Lower leg skin (tissue), 4 donors: ENCODE measurements at regions not wholly inside any gene's neighbourhood (a gene's known extent, or its start where the extent isn't known, plus 50 kb on each side); places are given as distances from the start of the nearest gene placed in this dataset.

Source experiments
- DNase-seq, 2 donors: peaks; one replicate each; pipeline ENCODE4 v3.0.0-alpha.2; 2019; ENCODE audit warnings: low spot score in 2 of 2
- H3K4me3 ChIP-seq: fragments of 200-600 bp; sonication (generic); 2 replicates; pipeline ENCODE4 v1.5.1; 2017; ENCODE audit warnings: mild to moderate bottlenecking, low read depth; ENCODE audit not compliant: poor library complexity, severe bottlenecking
- POLR2A ChIP-seq, 2 donors: fragments of 450-650 bp; IDR thresholded peaks; one replicate each; pipeline ENCODE4 v1.6.1; 2016 to 2017; ENCODE audit warnings: antibody characterized with exemption in 2 of 2, mild to moderate bottlenecking in 1 of 2, moderate library complexity in 1 of 2
- WGBS, 2 donors: methylation state at CpG; one replicate each; pipeline ENCODE4 v1.1.5; 2018; 5-methylcytosine and 5-hydroxymethylcytosine counted together
- intact Hi-C: fragments of 100-400 bp; cut with DNase I; formaldehyde crosslinking; loops from one replicate; pipeline ENCODE4 v1.15.0; 2023; ENCODE audit warnings: low total_unique reads
- TF ChIP-seq, protein P1 (sequence below), 3 donors: fragments of 450-650 bp; IDR thresholded peaks; one replicate each; pipeline ENCODE4 v1.5.1; 2016; ENCODE audit warnings: antibody characterized with exemption in 3 of 3, mild to moderate bottlenecking in 3 of 3, moderate library complexity in 2 of 3

DNA sequence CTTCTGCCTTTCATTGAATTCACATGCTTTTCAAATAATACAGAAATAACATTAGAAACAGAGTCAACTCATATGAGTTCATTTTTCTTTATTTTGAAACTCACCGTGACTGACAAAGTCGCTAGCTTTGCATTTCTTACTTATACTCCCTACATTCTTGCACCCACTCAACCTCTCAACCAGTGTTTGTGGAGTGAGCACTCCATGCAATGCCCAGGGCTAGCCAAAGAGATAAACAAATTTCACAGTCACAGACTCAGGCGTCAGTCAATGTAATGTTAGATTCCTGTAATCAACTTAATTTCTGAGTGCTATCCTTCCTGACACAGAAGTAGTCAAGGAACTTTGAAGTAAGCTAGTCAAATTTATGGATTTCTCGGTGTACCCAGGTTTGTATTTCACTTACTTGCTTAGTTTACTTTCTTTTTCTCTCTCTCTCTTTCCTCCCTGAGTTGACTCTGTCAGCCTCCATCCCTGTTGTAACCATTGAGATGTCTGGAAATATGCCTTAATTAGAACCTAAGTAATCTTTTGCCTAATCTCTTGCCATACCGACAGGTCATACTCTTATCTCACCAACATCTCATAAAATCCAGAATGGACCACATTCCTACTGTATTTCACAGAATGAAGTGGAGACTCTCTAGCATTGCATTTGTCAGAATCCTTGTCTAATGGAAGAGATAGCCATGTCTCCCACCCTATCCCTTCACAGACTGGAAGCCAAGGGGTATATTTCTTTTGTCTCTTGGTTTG, 413.0 kb downstream of the AEBP2 start:
- H3K4me3 ChIP-seq: no peak overlapping the region
- 85 to 87% methylated on average over 5 of the region's 5 CpGs for whole genome bisulfite sequencing, 2 donors
- TF ChIP-seq POLR2A (IDR thresholded peaks at IDR 0.05): no peak
- TF ChIP-seq, protein P1, sequence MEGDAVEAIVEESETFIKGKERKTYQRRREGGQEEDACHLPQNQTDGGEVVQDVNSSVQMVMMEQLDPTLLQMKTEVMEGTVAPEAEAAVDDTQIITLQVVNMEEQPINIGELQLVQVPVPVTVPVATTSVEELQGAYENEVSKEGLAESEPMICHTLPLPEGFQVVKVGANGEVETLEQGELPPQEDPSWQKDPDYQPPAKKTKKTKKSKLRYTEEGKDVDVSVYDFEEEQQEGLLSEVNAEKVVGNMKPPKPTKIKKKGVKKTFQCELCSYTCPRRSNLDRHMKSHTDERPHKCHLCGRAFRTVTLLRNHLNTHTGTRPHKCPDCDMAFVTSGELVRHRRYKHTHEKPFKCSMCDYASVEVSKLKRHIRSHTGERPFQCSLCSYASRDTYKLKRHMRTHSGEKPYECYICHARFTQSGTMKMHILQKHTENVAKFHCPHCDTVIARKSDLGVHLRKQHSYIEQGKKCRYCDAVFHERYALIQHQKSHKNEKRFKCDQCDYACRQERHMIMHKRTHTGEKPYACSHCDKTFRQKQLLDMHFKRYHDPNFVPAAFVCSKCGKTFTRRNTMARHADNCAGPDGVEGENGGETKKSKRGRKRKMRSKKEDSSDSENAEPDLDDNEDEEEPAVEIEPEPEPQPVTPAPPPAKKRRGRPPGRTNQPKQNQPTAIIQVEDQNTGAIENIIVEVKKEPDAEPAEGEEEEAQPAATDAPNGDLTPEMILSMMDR (IDR thresholded peaks at IDR 0.05): no peak
- DNase-seq: no peak
- intact Hi-C loops: no loop called here

DNA sequence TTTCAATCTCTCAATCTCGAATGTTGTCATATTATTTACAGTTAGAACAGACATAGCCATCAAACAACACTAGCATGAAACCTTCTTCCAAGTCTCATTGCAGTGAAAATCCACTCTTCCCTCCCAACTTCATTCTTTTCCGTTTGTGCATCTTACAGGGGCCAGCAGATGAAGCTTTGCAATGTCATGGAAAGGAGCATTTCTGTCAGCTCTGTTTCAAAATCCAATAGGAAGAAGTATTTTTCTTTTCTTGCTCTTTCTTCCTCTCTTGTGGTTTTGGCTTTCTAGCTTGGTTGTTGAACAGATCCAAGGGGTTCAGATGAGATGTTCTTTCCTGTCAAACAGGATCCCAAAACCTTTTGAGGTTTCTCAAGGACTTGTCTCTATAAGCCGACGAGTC, 416.6 kb downstream of the AEBP2 start:
- WGBS, 2 donors: 33 to 36% methylated on average over 4 of the region's 4 CpGs
- no peak for DNase-seq
- TF ChIP-seq POLR2A (IDR thresholded peaks at IDR 0.05): no peak
- TF ChIP-seq, protein P1 (IDR thresholded peaks at IDR 0.05): no peak
- intact Hi-C loops: no loop called here
- no peak overlapping the region for H3K4me3 ChIP-seq

DNA sequence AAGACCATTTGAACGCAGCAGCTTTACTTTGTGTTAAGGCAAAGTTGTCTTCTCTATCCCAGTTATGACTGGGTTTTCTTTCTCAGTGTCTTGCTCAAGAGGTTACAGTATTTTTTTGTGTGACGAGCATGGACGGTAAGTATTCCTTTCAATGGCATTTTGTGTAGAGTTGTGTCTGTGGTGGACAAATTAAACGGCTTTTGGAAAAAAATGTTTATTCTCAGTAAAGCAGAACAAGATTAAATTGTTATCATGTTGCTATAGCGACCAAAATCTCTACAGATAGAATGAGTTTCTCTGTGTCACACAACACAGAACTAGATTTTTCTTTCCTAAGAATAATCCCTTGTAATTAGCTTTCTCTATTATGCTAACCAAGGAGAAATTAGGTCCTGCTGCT, 417.1 kb downstream of the AEBP2 start:
- H3K4me3 ChIP-seq: no peak overlapping the region
- WGBS, 2 donors: 52 to 54% methylated on average over 5 of the region's 5 CpGs
- no peak for DNase-seq
- intact Hi-C loops: no loop called here
- no peak for TF ChIP-seq POLR2A (IDR thresholded peaks at IDR 0.05)
- TF ChIP-seq, protein P1 (IDR thresholded peaks at IDR 0.05): no peak

DNA sequence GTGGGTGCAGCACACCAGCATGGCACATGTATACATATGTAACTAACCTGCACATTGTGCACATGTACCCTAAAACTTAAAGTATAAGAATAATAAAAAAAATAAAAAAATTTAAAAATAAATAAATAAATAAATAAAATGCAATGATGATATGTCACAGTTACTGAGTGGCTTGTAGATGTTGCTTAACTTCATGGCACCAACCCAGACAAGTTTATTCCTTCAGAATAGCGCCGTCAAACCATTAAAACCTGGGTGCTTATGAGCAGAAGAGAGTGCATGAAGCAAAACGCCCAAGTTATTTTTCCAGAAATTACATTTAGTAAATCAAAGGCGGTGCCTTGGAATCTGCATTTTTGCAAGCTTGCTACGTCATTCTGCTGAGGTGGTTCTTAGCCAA, 417.9 kb downstream of the AEBP2 start:
- no peak overlapping the region for H3K4me3 ChIP-seq
- no peak for TF ChIP-seq POLR2A (IDR thresholded peaks at IDR 0.05)
- TF ChIP-seq, protein P1 (IDR thresholded peaks at IDR 0.05): no peak
- no peak for DNase-seq
- intact Hi-C loops: no loop called here
- WGBS, 2 donors: 86 to 89% methylated on average over 5 of the region's 5 CpGs

DNA sequence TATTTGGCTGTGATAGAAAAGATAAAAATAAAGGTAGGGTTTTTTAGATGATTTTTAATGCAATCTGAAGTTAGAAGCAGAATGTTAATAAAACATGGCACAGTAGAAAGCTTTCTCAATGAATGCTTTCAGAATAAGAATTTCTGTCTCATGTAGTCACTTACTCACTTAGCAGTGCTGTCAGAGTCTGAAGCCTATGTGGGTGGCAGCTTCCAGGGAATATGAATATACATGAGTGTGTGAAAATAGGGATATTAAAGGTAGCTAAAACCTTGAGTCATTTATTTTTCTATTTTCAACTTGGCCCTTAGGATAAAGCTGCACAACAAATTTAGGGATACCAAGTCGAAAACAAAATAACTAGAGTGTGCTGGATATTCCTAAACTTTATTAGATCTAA, 427.9 kb downstream of the AEBP2 start:
- WGBS, 2 donors: 88 to 91% methylated on average over 1 of the region's 1 CpG
- TF ChIP-seq POLR2A (IDR thresholded peaks at IDR 0.05): no peak
- TF ChIP-seq, protein P1 (IDR thresholded peaks at IDR 0.05): no peak
- intact Hi-C loops: no loop called here
- no peak overlapping the region for H3K4me3 ChIP-seq
- DNase-seq: no peak

DNA sequence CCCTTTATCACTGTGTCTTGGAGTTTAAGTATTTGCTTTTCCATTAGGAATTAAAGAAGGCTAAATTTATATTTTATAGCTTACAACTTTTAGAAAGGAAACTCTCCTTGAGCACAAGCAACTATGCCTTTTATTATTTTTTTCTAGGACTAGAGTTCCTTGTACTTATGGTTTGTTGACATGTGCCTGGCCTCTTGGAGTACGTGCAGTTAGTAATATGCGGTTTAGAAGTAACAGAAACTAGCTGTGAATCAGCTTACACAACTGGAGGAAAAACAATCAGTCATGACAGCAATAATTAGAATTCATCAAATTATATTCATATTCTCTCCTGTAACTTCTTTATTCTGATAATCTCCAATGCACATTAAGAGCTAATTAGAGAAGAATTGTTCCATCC, 428.7 kb downstream of the AEBP2 start:
- H3K4me3 ChIP-seq: no peak overlapping the region
- DNase-seq: no peak
- TF ChIP-seq POLR2A (IDR thresholded peaks at IDR 0.05): no peak
- TF ChIP-seq, protein P1 (IDR thresholded peaks at IDR 0.05): no peak
- 72 to 91% methylated on average over 2 of the region's 2 CpGs for WGBS, 2 donors
- intact Hi-C loops: no loop called here
